ENCODE measurements at regions not wholly inside any gene's neighbourhood (a gene's known extent, or its start where the extent isn't known, plus 50 kb on each side); places are given as distances from the start of the nearest gene placed in this dataset.
"Not testable (repeated sequence)": the region's sequence is repeated elsewhere in the genome, so short reads cannot be mapped to it uniquely, and the experiment has no call there.

GRCh38 chrX:96538104-96538725 lies 146.4 kb upstream of the DIAPH2 start:
- CTCF ChIA-PET: no interaction called here
- POLR2A ChIA-PET: no interaction called here

DNA sequence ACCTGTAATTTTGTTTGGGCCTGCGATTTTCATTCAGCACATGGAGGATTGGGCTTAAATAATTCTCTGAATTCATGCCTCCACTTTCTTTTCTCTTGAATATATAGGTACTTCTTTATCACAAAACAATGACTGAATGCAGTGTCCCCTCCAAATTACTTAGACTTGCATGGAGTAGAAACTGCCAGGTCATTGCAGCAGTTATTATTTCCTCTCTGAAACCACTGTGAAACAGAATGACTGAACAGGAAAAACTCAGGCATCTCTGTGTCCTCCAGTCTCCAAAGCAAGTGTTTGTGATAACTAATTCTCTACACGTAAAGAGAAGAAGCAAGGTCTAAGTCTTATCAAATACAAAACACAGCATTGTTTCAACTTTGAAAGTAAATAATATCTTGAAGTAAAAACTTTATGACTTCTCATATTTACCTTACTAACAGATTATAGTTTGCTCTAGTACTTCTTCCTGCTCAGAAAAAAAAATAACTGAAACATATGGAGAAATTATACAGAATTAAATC lies 144.5 kb upstream of the DIAPH2 start:
- Histone ChIP-seq H3K4me3 (ENCODE audit: low read depth, low read length) (no peak overlapping the region), H3K36me3 (ENCODE audit: control insufficient read depth, insufficient read depth, low read length) (no peaks in the 10 kb centered on the region), H3K27me3 (ENCODE audit: control insufficient read depth, insufficient read depth, low read length) (no peaks in the 10 kb centered on the region)
- TF ChIP-seq, protein P1, sequence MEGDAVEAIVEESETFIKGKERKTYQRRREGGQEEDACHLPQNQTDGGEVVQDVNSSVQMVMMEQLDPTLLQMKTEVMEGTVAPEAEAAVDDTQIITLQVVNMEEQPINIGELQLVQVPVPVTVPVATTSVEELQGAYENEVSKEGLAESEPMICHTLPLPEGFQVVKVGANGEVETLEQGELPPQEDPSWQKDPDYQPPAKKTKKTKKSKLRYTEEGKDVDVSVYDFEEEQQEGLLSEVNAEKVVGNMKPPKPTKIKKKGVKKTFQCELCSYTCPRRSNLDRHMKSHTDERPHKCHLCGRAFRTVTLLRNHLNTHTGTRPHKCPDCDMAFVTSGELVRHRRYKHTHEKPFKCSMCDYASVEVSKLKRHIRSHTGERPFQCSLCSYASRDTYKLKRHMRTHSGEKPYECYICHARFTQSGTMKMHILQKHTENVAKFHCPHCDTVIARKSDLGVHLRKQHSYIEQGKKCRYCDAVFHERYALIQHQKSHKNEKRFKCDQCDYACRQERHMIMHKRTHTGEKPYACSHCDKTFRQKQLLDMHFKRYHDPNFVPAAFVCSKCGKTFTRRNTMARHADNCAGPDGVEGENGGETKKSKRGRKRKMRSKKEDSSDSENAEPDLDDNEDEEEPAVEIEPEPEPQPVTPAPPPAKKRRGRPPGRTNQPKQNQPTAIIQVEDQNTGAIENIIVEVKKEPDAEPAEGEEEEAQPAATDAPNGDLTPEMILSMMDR (IDR thresholded peaks at IDR 0.05; ENCODE audit: insufficient read depth, low read depth, low read length): no peak
- CTCF ChIA-PET: no interaction called here
- POLR2A ChIA-PET: no interaction called here
- no peak for DNase-seq (ENCODE audit: low read depth)

More at GRCh38 chrX:96538104-96538725, 146.4 kb upstream of the DIAPH2 start:
- H3K36me3 ChIP-seq (ENCODE audit: control insufficient read depth, insufficient read depth, low read length): no peaks in the 10 kb centered on the region
- no peak for DNase-seq (ENCODE audit: low read depth)
- H3K27me3 ChIP-seq (ENCODE audit: control insufficient read depth, insufficient read depth, low read length): no peaks in the 10 kb centered on the region
- no peak overlapping the region for H3K4me3 ChIP-seq (ENCODE audit: low read depth, low read length)
- TF ChIP-seq, protein P1 (IDR thresholded peaks at IDR 0.05; ENCODE audit: insufficient read depth, low read depth, low read length): no peak

GRCh38 chrX:96546281-96546680 lies 138.4 kb upstream of the DIAPH2 start:
- CTCF ChIA-PET; POLR2A ChIA-PET; DNase-seq (ENCODE audit: low read depth); H3K36me3 ChIP-seq (ENCODE audit: control insufficient read depth, insufficient read depth, low read length); H3K4me3 ChIP-seq (ENCODE audit: low read depth, low read length); H3K27me3 ChIP-seq (ENCODE audit: control insufficient read depth, insufficient read depth, low read length): not testable (repeated sequence)

DNA sequence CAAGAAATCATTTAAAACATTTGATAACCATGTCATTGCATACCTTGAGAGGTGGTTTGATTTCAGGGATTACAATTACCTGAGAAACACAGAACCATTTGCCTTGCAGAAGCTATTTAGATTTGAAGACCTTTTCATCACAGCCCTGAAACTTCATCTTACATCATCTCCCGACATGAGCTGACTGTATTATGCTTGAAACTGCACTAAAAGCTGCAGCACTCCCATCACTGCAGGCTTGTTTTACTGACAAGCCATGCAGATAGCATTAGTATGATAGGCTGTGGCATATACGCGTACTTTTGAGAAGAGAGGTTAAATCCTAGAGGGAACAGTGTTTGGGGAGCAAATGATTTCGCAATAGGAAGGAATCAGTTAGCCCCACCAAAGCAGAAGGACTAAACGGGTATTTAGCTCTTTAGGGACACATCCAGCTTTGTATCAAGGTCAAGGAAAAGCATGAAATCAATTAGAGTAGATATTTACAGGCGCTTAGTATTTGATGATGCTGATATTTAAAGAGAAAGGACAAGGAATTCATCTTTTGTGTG lies 133.2 kb upstream of the DIAPH2 start:
- DNase-seq (ENCODE audit: low read depth): no peak
- no peaks in the 10 kb centered on the region for H3K27me3 ChIP-seq (ENCODE audit: control insufficient read depth, insufficient read depth, low read length)
- ChIA-PET CTCF (no interaction called here), POLR2A (no interaction called here)
- H3K36me3 ChIP-seq (ENCODE audit: control insufficient read depth, insufficient read depth, low read length): no peaks in the 10 kb centered on the region
- TF ChIP-seq, protein P1 (IDR thresholded peaks at IDR 0.05; ENCODE audit: insufficient read depth, low read depth, low read length): no peak
- H3K4me3 ChIP-seq (ENCODE audit: low read depth, low read length): no peak overlapping the region

DNA sequence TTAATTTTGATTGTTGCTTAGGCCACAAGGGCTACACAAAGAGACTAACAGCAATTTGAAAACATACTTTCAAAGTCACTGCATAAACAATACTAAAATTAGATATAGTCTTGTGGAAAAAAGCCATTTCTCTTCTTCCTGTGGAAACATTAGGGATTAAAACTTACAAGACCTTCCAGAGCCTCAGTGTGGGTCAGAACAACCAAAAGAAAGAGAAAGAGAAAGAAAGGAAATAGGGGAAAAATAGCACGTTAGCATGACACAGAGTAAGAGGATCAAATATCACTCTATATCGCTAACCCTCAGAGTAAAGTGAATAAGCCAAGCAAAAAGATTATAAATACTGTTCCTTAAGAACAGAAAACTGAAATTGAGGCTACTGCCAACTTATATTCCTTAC lies 127.8 kb upstream of the DIAPH2 start:
- POLR2A ChIA-PET: no interaction called here
- no peak for DNase-seq (ENCODE audit: low read depth)

GRCh38 chrX:96561129-96561528 lies 123.5 kb upstream of the DIAPH2 start:
- H3K36me3 ChIP-seq (ENCODE audit: control insufficient read depth, insufficient read depth, low read length); DNase-seq (ENCODE audit: low read depth); CTCF ChIA-PET; POLR2A ChIA-PET; H3K4me3 ChIP-seq (ENCODE audit: low read depth, low read length); H3K27me3 ChIP-seq (ENCODE audit: control insufficient read depth, insufficient read depth, low read length): not testable (repeated sequence)

More for the DNA sequence above, 127.8 kb upstream of the DIAPH2 start:
- no peaks in the 10 kb centered on the region for H3K36me3 ChIP-seq (ENCODE audit: control insufficient read depth, insufficient read depth, low read length)
- CTCF ChIA-PET: no interaction called here
- no peaks in the 10 kb centered on the region for H3K27me3 ChIP-seq (ENCODE audit: control insufficient read depth, insufficient read depth, low read length)
- TF ChIP-seq, protein P1 (IDR thresholded peaks at IDR 0.05; ENCODE audit: insufficient read depth, low read depth, low read length): no peak
- no peak overlapping the region for H3K4me3 ChIP-seq (ENCODE audit: low read depth, low read length)
